K562 (cell line): ENCODE measurements at regions not wholly inside any gene's neighbourhood (a gene's known extent, or its start where the extent isn't known, plus 50 kb on each side); places are given as distances from the start of the nearest gene placed in this dataset.

Experiments
- ATAC-seq: fragments of 200-7000 bp; cut with Tn5 transposase; 3 replicates; pipeline ENCODE4 v1.9.1; 2020; ENCODE audit warnings: moderate library complexity
- BruUV-seq: library from RNA; stranded (reverse); fragments of 400-500 nt; replicated peaks from 2 replicates; lab custom pipeline; 2021; lab: Mats Ljungman, UMichigan
- CTCF ChIA-PET: fragments of 300-600 bp; formaldehyde crosslinking; extraction: SDS; loops from one replicate; lab custom pipeline; 2021; ENCODE audit warnings: low intra/inter-chr PET ratio; lab: Yijun Ruan, JAX
- POLR2A ChIA-PET: fragments of 300-600, 350-650 bp; sonication (Branson Sonifier 250); formaldehyde crosslinking; extraction: SDS; loops from one replicate; lab custom pipeline; 2021; ENCODE audit warnings: antibody characterized with exemption, inconsistent platforms; lab: Yijun Ruan, JAX
- DNase-seq, 4 experiments: peaks; one replicate each; pipeline versions ENCODE4 v3.0.0 to v3.0.0-alpha.2; 2011 to 2018; ENCODE audit warnings: low spot score in 3 of 4, mixed read lengths in 3 of 4; ENCODE audit errors: extremely low read depth in 1 of 4
- FAIRE-seq: peaks from 2 replicates; lab custom pipeline; 2011; peaks lifted over from hg19 to GRCh38; lab: Jason Lieb, UNC
- H2AFZ ChIP-seq: 2 replicates; pipeline ENCODE4 v1.6.0; 2011; ENCODE audit warnings: low read depth, low read length, control low read depth, inconsistent platforms
- H3K27ac ChIP-seq: fragments of 200-600 bp; 3 replicates; pipeline ENCODE4 v1.8.0; 2011; ENCODE audit warnings: low read depth, mild to moderate bottlenecking, control low read depth, inconsistent platforms, low read length, moderate library complexity, mixed read lengths; ENCODE audit errors: extremely low read depth
- H3K27me3 ChIP-seq, 2 experiments: fragments of 300-600 bp in 1 of 2; 2 replicates in 1 of 2; 3 replicates in 1 of 2; pipeline versions ENCODE4 v1.6.0 to v1.8.0; 2011; ENCODE audit warnings: inconsistent platforms in 2 of 2, low read length in 2 of 2, mild to moderate bottlenecking in 1 of 2, mixed read lengths in 1 of 2, moderate library complexity in 1 of 2; ENCODE audit not compliant: control insufficient read depth in 2 of 2, insufficient read depth in 2 of 2
- H3K36me3 ChIP-seq: fragments of 300-600 bp; 3 replicates; pipeline ENCODE4 v1.8.0; 2011; ENCODE audit warnings: mild to moderate bottlenecking, low read length, inconsistent platforms; ENCODE audit not compliant: control insufficient read depth, insufficient read depth
- H3K4me1 ChIP-seq, 2 experiments: fragments of 200-600 bp in 1 of 2; replicated peaks in 1 of 2; 2 replicates in 1 of 2; 3 replicates in 1 of 2; pipeline versions ENCODE4 v1.5.1 to v1.8.0; 2011; ENCODE audit warnings: inconsistent platforms in 2 of 2, low read length in 2 of 2, mild to moderate bottlenecking in 1 of 2, mixed read lengths in 1 of 2, moderate library complexity in 1 of 2; ENCODE audit not compliant: control insufficient read depth in 2 of 2, insufficient read depth in 2 of 2
- H3K4me2 ChIP-seq: 2 replicates; pipeline ENCODE4 v1.6.1; 2011; ENCODE audit warnings: low read length, control low read depth, inconsistent platforms, mixed read lengths; ENCODE audit not compliant: insufficient read depth
- H3K4me3 ChIP-seq: fragments of 200-600 bp; sonication (generic), shearing (Covaris generic); 2 replicates; pipeline ENCODE4 v1.5.1; 2016; ENCODE audit warnings: control low read depth, inconsistent platforms
- H3K79me2 ChIP-seq: fragments of 200-600 bp; 3 replicates; pipeline ENCODE4 v1.8.0; 2011; ENCODE audit warnings: low read length, inconsistent platforms; ENCODE audit not compliant: control insufficient read depth, insufficient read depth
- H3K9ac ChIP-seq, 2 experiments: 2 replicates each; pipeline versions ENCODE4 v1.6.0 to v1.6.1; 2011; ENCODE audit warnings: low read depth in 2 of 2, low read length in 2 of 2, control low read depth in 1 of 2, inconsistent platforms in 1 of 2, mild to moderate bottlenecking in 1 of 2, mixed read lengths in 1 of 2; ENCODE audit not compliant: insufficient read depth in 1 of 2
- H3K9me1 ChIP-seq: one replicate; pipeline ENCODE4 v1.6.0; 2011; ENCODE audit warnings: inconsistent platforms, mild to moderate bottlenecking, low read length, moderate library complexity; ENCODE audit not compliant: control insufficient read depth, insufficient read depth
- H3K9me3 ChIP-seq: replicated peaks from 2 replicates; pipeline ENCODE4 v1.5.1; 2011; ENCODE audit warnings: low read depth, low read length, inconsistent platforms; ENCODE audit not compliant: control insufficient read depth, insufficient read depth
- H4K20me1 ChIP-seq: replicated peaks from 2 replicates; pipeline ENCODE4 v1.6.1; 2011; ENCODE audit warnings: low read length, inconsistent platforms, mixed read lengths; ENCODE audit not compliant: control insufficient read depth, insufficient read depth
- CEBPB ChIP-seq: fragments of 450-650 bp; IDR thresholded peaks from 2 replicates; pipeline ENCODE4 v1.6.1; 2016; ENCODE audit warnings: missing genetic modification characterization, missing compliant biosample characterization
- FIP1L1 ChIP-seq: fragments of 200-400 bp; formaldehyde crosslinking; IDR thresholded peaks from 2 replicates; pipeline ENCODE4 v1.6.1; 2018; ENCODE audit warnings: mild to moderate bottlenecking, low read depth, low read length; ENCODE audit not compliant: poor library complexity, severe bottlenecking
- SETDB1 ChIP-seq: IDR thresholded peaks from one replicate; pipeline ENCODE4 v1.6.1; 2012; ENCODE audit warnings: low read length, control low read depth, inconsistent platforms
- SP2 ChIP-seq: IDR thresholded peaks from 2 replicates; pipeline ENCODE4 v1.6.1; 2011; ENCODE audit warnings: mild to moderate bottlenecking, low read depth, low read length, moderate library complexity; ENCODE audit not compliant: poor library complexity, severe bottlenecking; ENCODE audit errors: extremely low read depth
- SPI1 ChIP-seq: IDR thresholded peaks from 2 replicates; pipeline ENCODE4 v1.6.1; 2011; ENCODE audit warnings: low read depth, low read length, control low read depth, borderline replicate concordance
- TARDBP ChIP-seq: fragments of 450-650 bp; IDR thresholded peaks from 2 replicates; pipeline ENCODE4 v1.6.1; 2016
- THAP12 ChIP-seq: fragments of 250-450 bp; sonication (Bioruptor Pico); IDR thresholded peaks from 2 replicates; pipeline ENCODE4 v1.9.0; 2021; ENCODE audit warnings: mild to moderate bottlenecking, inconsistent platforms
- ZNF780A ChIP-seq: fragments of 250-450 bp; sonication (Bioruptor Pico); IDR thresholded peaks from 2 replicates; pipeline ENCODE4 v1.5.0; 2021; ENCODE audit warnings: mild to moderate bottlenecking
- WGBS: fragments of 100-300 bp; shearing (Covaris generic); methylation state at CpG from one replicate; pipeline ENCODE4 v1.1.6; 2016; ENCODE audit warnings: low coverage, mixed read lengths; ENCODE audit not compliant: insufficient coverage; ENCODE audit errors: missing lambda C conversion rate; 5-methylcytosine and 5-hydroxymethylcytosine counted together
- in situ Hi-C: fragments of 300-500 bp; cut with MboI; formaldehyde crosslinking; loops from 4 replicates; pipeline ENCODE4 v1.15.0; 2018; ENCODE audit warnings: inconsistent platforms, mixed read lengths
- intact Hi-C: fragments of 100-400 bp; cut with micrococcal nuclease; formaldehyde crosslinking; loops from 2 replicates; pipeline ENCODE4 v1.14.2; 2022

GRCh38 chr1:82628887-82629286, 828.2 kb downstream of the ADGRL2 start:
- TF ChIP-seq THAP12 (CRISPR knock-in tag) (no peak), SPI1 (no peak), CEBPB (tag) (no peak), ZNF780A (CRISPR knock-in tag) (no peak), TARDBP (no peak), SETDB1 (no peak), FIP1L1 (no peak), SP2 (no peak)
- DNase-seq = no peak
- POLR2A ChIA-PET = no interaction called here
- no TSS peak for BruUV-seq
- Histone ChIP-seq H3K4me3 (no peak overlapping the region), H3K4me2 (no peak overlapping the region), H3K4me1 (no peaks in the 10 kb centered on the region), H3K36me3 (no peaks in the 10 kb centered on the region), H3K27me3 (no peaks in the 10 kb centered on the region), H4K20me1 (no peaks in the 10 kb centered on the region), H3K27ac (no peak overlapping the region), H3K9ac (no peak overlapping the region), H3K9me1 (no peaks in the 10 kb centered on the region), H2AFZ (no peak overlapping the region), H3K9me3 (no peaks in the 10 kb centered on the region), H3K79me2 (no peaks in the 10 kb centered on the region)
- in situ Hi-C loops (no loop called here), intact Hi-C loops (no loop called here)
- CTCF ChIA-PET = no interaction called here
- 4% methylated on average over 2 of the region's 2 CpGs for WGBS
- FAIRE-seq = no peak
- no peak for ATAC-seq
